Adrenal gland (tissue), 9 donors: ENCODE measurements at regions not wholly inside any gene's neighbourhood (a gene's known extent, or its start where the extent isn't known, plus 50 kb on each side); places are given as distances from the start of the nearest gene placed in this dataset.

ENCODE experiments used
- DNase-seq, 7 donors: peaks; one replicate each; pipeline ENCODE4 v3.0.0-alpha.2; 2019 to 2020
- H3K27ac ChIP-seq, 5 donors: fragments of 200-600 bp; sonication (generic) in 4 of 5; 1 replicate in 3 of 5; 2 replicates in 2 of 5; pipeline versions ENCODE4 v1.5.1 to v1.8.0; 2016 to 2020; ENCODE audit warnings: mild to moderate bottlenecking in 1 of 5
- H3K27me3 ChIP-seq: fragments of 200-600 bp; 2 replicates; pipeline ENCODE4 v1.8.0; 2021
- H3K36me3 ChIP-seq, 2 donors: fragments of 200-600 bp; replicated peaks in 1 of 2; 1 replicate in 1 of 2; 2 replicates in 1 of 2; pipeline versions ENCODE4 v1.5.1 to v1.8.0; 2018 to 2022
- H3K4me1 ChIP-seq, 2 donors: fragments of 200-600 bp; replicated peaks in 1 of 2; 1 replicate in 1 of 2; 2 replicates in 1 of 2; pipeline versions ENCODE4 v1.5.1 to v1.8.0; 2018 to 2021
- H3K4me3 ChIP-seq, 4 donors: fragments of 200-600 bp; sonication (generic) in 3 of 4; one replicate each; pipeline ENCODE4 v1.5.1; 2016 to 2018
- H3K9me3 ChIP-seq, 3 donors: fragments of 200-600 bp; sonication (generic) in 1 of 3; replicated peaks in 1 of 3; 1 replicate in 2 of 3; 2 replicates in 1 of 3; pipeline versions ENCODE4 v1.5.1 to v1.8.0; 2016 to 2021
- CTCF ChIP-seq, 6 experiments: fragments of 450-650 bp in 4 of 6; fragments of 200-600 bp in 2 of 6; sonication (generic) in 1 of 6; IDR thresholded peaks; 1 replicate in 5 of 6; 2 replicates in 1 of 6; pipeline versions ENCODE4 v1.5.1 to v1.8.0; 2016 to 2021; ENCODE audit warnings: antibody characterized with exemption in 6 of 6, mild to moderate bottlenecking in 2 of 6, moderate library complexity in 1 of 6
- POLR2A ChIP-seq, 2 donors: fragments of 450-650 bp; IDR thresholded peaks; one replicate each; pipeline ENCODE4 v1.6.1; 2017; ENCODE audit warnings: antibody characterized with exemption in 2 of 2, mild to moderate bottlenecking in 2 of 2, moderate library complexity in 1 of 2
- WGBS, 4 donors: extraction: QIAGEN DNeasy Blood & Tissue Kit in 2 of 4; methylation state at CpG; one replicate each; pipeline versions ENCODE4 v1.1.5 to v1.1.7; 2013 to 2017; 5-methylcytosine and 5-hydroxymethylcytosine counted together
- intact Hi-C, 2 donors: fragments of 100-400 bp; cut with DNase I; formaldehyde crosslinking; loops; one replicate each; pipeline versions ENCODE4 v1.14.1 to v1.15.0; 2022 to 2023
- donor health status: healthy with polysubstance abuse.
- donor health status: Bipolar disorder and iron deficiency.
- donor health status: DM: yes; HTN: yes; CAD: no.
- donor health status: DM: no; HTN: no; CAD: no.
- donor health status: DM: no; HTN: no; CAD: no.

- Histone ChIP-seq H3K36me3 (no peaks in the 10 kb centered on the region), H3K27ac (no peak overlapping the region), H3K9me3 (no peaks in the 10 kb centered on the region), H3K4me3 (no peak overlapping the region), H3K4me1 (no peaks in the 10 kb centered on the region), H3K27me3 (no peaks in the 10 kb centered on the region)
- WGBS, 4 donors, result 70 to 79% (median 71%) methylated on average over 3 of the region's 3 CpGs
- no peak for DNase-seq
- intact Hi-C loops, result no loop called here
- TF ChIP-seq POLR2A (IDR thresholded peaks at IDR 0.05) (no peak), CTCF (IDR thresholded peaks at IDR 0.05) (no peak)
Measured at GRCh38 chr5:54803471-54804011, 181.9 kb downstream of the ESM1 start.

- Histone ChIP-seq H3K4me1 (no peaks in the 10 kb centered on the region), H3K27ac (no peak overlapping the region), H3K9me3 (no peaks in the 10 kb centered on the region), H3K4me3 (no peak overlapping the region), H3K36me3 (no peaks in the 10 kb centered on the region), H3K27me3 (no peaks in the 10 kb centered on the region)
- DNase-seq, result no peak
- intact Hi-C loops, result no loop called here
- WGBS, 4 donors, result 61 to 76% (median 72%) methylated on average over 1 of the region's 1 CpG
- no peak for TF ChIP-seq CTCF (IDR thresholded peaks at IDR 0.05)
- TF ChIP-seq POLR2A (IDR thresholded peaks at IDR 0.05), result no peak
Measured at GRCh38 chr5:54799645-54800044, 185.7 kb downstream of the ESM1 start.

GRCh38 chr5:54795777-54796176 lies 189.6 kb downstream of the ESM1 start:
- Histone ChIP-seq H3K36me3 (no peaks in the 10 kb centered on the region), H3K4me1 (no peaks in the 10 kb centered on the region), H3K9me3 (no peaks in the 10 kb centered on the region), H3K27me3 (no peaks in the 10 kb centered on the region), H3K4me3 (no peak overlapping the region), H3K27ac (no peak overlapping the region)
- intact Hi-C loops, result no loop called here
- TF ChIP-seq POLR2A (IDR thresholded peaks at IDR 0.05), result no peak
- no peak for TF ChIP-seq CTCF (IDR thresholded peaks at IDR 0.05)
- DNase-seq, result no peak

DNA sequence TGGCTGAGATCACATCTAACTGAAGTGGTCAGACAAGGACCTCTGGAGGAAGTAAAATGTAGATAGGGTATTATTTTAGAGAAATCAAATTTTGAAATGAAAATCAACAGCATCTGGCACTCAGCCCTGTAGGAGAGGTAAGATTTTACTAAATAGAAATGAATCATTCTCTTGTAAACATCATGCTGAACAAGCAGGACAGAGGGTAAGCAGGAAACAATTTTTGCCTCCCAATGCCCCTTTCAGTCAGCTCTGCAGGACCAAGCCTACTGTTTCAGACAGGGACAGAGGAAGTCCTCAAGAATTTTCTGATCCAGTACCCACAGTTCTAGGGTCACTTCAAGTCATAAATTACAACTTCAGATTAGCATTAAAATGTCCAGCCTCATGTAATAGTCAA lies 190.1 kb downstream of the ESM1 start:
- no peak for DNase-seq
- intact Hi-C loops, result no loop called here
- no peak for TF ChIP-seq CTCF (IDR thresholded peaks at IDR 0.05)
- Histone ChIP-seq H3K4me1 (no peaks in the 10 kb centered on the region), H3K27ac (no peak overlapping the region), H3K27me3 (no peaks in the 10 kb centered on the region), H3K36me3 (no peaks in the 10 kb centered on the region), H3K4me3 (no peak overlapping the region), H3K9me3 (no peaks in the 10 kb centered on the region)
